ENCODE measurements at regions not wholly inside any gene's neighbourhood (a gene's known extent, or its start where the extent isn't known, plus 50 kb on each side); places are given as distances from the start of the nearest gene placed in this dataset.
"Not testable (repeated sequence)": the region's sequence is repeated elsewhere in the genome, so short reads cannot be mapped to it uniquely, and the experiment has no call there.

DNA sequence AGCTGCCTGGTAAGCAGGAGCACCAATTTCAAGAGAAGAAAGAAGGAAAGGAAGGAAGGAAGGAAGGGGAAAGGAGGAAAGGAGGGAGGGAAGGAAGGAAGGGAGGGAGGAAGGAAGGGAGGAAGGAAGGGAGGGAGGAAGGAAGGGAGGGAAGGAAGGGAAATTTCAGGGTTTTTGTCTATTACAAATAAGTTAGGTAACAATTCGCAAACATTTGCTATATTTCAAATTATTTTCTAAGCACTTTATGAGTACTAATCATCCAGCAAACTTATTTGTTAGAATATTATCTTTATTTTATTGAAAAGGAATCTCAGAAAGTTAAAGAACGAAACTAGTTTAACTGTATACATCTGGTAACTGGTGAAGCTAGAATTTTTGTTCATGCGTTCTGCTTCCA is 921.7 kb downstream of the TBL1XR1 start:
- H3K4me3 ChIP-seq, result no peak overlapping the region
- no peak overlapping the region for H3K27ac ChIP-seq
- TF ChIP-seq, protein P1, sequence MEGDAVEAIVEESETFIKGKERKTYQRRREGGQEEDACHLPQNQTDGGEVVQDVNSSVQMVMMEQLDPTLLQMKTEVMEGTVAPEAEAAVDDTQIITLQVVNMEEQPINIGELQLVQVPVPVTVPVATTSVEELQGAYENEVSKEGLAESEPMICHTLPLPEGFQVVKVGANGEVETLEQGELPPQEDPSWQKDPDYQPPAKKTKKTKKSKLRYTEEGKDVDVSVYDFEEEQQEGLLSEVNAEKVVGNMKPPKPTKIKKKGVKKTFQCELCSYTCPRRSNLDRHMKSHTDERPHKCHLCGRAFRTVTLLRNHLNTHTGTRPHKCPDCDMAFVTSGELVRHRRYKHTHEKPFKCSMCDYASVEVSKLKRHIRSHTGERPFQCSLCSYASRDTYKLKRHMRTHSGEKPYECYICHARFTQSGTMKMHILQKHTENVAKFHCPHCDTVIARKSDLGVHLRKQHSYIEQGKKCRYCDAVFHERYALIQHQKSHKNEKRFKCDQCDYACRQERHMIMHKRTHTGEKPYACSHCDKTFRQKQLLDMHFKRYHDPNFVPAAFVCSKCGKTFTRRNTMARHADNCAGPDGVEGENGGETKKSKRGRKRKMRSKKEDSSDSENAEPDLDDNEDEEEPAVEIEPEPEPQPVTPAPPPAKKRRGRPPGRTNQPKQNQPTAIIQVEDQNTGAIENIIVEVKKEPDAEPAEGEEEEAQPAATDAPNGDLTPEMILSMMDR (IDR thresholded peaks at IDR 0.05), result no peak
- DNase-seq (ENCODE audit: low spot score), result no peak

DNA sequence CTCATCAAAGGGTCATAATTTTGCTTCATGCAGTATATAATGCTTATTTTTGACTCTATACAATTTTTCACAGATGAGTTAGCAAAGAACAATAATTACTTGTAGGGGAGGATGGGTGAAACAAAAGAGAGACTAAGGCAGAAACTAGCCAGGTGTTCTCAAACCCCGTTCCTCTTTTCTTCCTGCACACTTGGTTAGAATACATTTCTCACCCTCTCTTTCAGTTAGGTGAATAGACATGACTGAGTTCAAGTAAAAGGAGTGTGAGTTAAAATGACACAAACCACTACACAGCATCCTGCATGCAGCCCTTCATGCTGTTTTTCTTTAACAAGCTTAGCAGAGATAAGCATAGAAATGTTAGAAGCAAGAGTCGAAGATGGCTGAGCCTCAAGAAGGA is 922.2 kb downstream of the TBL1XR1 start:
- Histone ChIP-seq H3K27ac (no peak overlapping the region), H3K4me3 (no peak overlapping the region)
- no peak for DNase-seq (ENCODE audit: low spot score)
- TF ChIP-seq, protein P1 (IDR thresholded peaks at IDR 0.05), result no peak

DNA sequence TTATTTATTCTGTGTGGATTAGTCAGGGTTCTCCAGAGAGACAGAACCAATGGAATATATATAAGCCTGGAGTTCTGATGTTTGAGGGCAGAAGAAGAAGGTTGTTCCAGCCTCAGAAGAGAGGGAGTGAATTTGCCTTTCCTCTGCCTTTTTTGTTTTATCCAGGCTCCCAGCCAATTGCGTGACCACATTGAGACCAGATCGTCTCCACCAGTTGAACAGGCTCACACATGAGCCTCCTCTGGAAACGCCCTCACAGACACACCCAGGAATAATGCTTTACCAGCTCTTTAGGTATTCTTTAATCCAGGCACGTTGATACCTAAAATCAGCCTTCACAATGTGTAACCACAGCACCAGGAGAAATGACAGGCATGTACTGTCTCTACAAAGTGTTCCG is 923.1 kb downstream of the TBL1XR1 start:
- no peak for DNase-seq (ENCODE audit: low spot score)
- H3K27ac ChIP-seq, result no peak overlapping the region
- TF ChIP-seq, protein P1 (IDR thresholded peaks at IDR 0.05), result no peak
- H3K4me3 ChIP-seq, result no peak overlapping the region

DNA sequence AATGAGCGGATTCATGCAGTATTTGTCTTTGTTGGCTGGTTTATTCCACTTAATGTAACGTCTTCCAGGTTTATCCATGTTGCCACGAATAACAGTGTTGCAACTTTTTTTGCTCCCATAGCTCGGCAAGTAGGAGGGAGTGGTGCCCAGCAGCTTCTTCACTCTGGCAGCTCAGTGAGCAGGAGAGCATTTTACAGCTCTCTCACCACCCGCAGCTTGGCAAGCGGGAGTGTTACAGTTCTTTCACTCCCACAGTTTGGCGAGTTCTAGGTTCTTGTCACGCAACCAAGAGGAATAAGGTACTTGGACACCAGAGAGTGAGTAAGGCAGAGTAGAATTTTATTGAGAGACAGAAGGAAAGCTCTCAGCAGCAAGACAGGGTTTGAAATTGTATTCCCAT is 935.2 kb downstream of the TBL1XR1 start:
- TF ChIP-seq, protein P1 (IDR thresholded peaks at IDR 0.05), result no peak
- Histone ChIP-seq H3K27ac (no peak overlapping the region), H3K4me3 (no peak overlapping the region)
- no peak for DNase-seq (ENCODE audit: low spot score)

DNA sequence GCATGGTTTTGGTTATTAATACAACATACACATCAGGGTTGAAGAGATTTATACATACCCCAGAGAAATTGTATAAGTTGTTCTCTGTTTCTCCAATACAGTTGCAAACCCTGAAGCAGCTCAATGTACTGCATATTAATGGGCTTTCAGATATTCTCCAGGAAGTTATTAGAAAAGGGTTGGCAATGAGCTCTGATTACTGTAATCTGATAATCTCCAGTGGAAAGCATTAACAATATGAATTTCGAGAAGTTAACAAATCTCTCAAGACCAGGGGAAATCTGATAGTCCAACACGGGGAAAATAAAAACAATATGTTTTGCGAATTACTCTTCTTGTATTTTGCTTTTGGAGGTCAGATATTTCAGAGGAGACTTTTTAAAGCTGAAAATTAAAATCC is 950.1 kb downstream of the TBL1XR1 start:
- TF ChIP-seq, protein P1 (IDR thresholded peaks at IDR 0.05), result no peak
- Histone ChIP-seq H3K27ac (no peak overlapping the region), H3K4me3 (no peak overlapping the region)
- no peak for DNase-seq (ENCODE audit: low spot score)

DNA sequence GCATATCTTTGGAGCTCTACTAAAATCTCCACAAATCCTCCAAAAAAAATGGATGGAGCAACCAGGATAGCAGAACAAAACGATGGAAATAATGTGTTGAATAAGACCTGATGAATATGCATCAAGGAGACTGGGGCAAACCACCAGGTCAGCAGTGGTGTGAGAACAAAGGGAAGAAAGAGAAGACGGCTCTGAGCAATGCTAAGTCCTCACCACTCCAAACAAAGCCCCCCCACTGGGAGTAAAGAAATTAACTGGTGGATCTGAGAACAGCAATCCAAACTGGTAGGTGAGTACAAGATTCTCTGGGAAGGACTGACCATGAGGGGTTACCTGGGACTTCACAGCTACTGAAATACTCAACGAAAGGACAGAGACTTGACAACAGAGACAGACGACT is 977.3 kb downstream of the TBL1XR1 start:
- H3K4me3 ChIP-seq, result no peak overlapping the region
- H3K27ac ChIP-seq, result no peak overlapping the region
- DNase-seq (ENCODE audit: low spot score), result no peak
- TF ChIP-seq, protein P1 (IDR thresholded peaks at IDR 0.05), result no peak

DNA sequence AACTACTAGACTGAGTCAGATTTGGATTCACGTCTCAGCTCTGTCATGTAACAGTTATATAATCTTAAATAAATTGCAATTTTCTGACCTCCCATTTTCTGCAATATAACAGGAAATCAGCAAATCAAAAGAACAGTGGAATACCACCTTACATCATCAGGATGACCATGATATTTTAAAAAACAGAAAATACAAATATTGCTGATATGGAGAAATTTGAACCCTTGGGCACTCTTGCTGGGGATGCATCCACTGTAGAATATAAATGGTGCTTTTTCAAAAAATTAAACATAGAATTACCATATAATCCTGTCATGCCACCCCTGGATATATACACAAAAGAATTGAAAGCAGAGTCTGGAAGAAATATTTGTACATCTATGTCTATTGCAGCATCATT is 982.5 kb downstream of the TBL1XR1 start:
- DNase-seq (ENCODE audit: low spot score), result no peak
- TF ChIP-seq, protein P1 (IDR thresholded peaks at IDR 0.05), result no peak
- H3K27ac ChIP-seq, result no peak overlapping the region
- H3K4me3 ChIP-seq, result no peak overlapping the region

DNA sequence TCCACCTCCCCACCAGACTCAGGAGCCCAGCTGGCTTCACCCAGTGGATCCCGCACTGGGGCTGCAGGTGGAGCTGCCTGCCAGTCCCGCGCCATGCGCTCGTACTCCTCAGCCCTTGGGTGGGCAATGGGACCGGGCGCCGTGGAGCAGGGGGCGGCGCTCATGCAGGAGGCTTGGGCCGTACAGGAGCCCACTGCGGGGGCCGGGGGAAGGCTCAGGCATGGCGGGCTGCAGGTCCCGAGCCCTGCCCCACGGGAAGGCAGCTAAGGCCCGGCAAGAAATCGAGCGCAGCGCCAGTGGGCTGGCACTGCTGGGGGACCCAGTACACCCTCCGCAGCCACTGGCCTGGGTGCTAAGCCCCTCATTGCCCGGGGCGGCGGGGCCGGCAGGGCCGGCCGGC is 984.0 kb downstream of the TBL1XR1 start:
- not testable (repeated sequence) for DNase-seq (ENCODE audit: low spot score); H3K27ac ChIP-seq; H3K4me3 ChIP-seq
